WI38 (cell line): ENCODE measurements at regions not wholly inside any gene's neighbourhood (a gene's known extent, or its start where the extent isn't known, plus 50 kb on each side); places are given as distances from the start of the nearest gene placed in this dataset.

Source experiments
- H3K4me3 ChIP-seq: 2 replicates; pipeline ENCODE4 v1.5.1; 2011; ENCODE audit warnings: low read depth, mild to moderate bottlenecking, control low read depth, low read length
- CTCF ChIP-seq: IDR thresholded peaks from 2 replicates; pipeline ENCODE4 v1.5.1; 2012; ENCODE audit warnings: low read depth, mild to moderate bottlenecking, control low read depth, low read length

DNA sequence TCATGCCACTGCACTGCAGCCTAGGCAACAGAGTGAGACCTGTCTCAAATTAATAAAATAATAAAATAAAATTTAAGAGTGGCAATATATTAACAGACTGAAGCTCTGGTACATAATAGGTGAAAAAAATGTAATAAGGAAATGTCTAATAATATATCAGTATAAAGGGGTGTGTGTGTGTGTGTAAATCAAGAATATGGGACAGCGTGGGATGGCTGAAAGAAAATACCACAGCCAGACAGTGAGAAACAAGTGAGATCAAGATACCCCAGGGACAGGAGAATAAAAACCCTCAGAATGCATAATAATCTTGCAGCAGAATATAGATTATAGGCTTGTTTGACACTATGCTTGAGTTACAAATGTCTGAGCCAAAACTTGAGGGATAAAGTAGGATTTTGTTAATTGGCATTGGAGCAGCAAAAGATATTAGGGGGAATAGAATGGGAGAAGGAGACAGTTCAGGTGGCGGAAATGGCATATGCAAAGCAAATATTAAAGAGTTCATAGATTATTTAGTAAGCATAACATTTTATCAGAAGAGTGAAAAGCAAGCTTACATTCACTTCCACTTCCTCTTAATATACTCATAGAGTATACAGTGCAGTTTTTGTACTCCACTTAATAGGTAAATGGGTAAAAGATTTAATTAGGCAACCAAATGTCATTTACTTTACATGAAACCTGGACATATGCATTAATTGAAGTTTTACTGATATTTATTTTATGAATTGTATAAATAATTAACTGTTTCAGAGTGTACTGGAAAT is 398.5 kb upstream of the GJE1 start:
- no peak overlapping the region for H3K4me3 ChIP-seq

GRCh38 chr6:141729146-141729545 is 403.6 kb upstream of the GJE1 start:
- no peak for TF ChIP-seq CTCF
- no peak overlapping the region for H3K4me3 ChIP-seq

More for the DNA sequence above, 398.5 kb upstream of the GJE1 start:
- no peak for TF ChIP-seq CTCF

DNA sequence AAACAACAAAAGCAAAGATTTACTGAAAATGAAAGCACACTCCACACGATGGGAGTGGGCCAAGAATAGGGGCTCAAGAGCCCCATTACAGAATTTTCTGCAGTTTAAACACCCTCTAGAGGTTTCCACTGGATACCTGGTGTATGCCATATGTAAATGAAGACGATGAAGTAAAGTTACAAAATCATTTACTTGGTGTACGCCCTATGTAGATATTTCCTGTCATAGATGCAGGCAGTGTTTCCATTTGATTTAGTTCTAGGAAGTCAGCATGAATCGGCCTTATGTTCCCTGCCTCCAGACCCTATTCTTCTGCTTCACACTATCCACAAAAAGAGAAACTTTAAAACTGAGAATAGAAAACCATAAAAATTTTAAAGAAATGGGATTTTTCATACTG is 404.4 kb upstream of the GJE1 start:
- no peak overlapping the region for H3K4me3 ChIP-seq
- no peak for TF ChIP-seq CTCF

DNA sequence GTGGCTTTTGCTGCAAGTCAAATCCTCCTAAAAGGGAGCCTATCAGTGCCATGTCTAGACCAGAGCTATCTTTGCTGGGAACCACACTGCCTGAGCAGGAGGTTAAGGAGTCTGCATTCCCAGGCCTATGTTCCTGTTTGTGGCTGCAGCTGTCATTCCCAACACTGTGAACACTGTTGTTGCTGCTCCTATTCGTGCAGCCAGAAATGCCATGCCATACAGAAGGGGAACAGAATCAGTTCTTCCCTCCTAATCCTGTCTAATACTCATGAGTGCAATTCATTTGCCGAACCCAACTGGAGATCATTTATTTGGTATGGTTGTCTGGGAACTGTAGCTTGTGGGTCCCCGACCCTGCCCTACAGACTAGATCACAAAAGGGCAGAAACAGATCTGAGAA is 406.5 kb upstream of the GJE1 start:
- no peak for TF ChIP-seq CTCF
- H3K4me3 ChIP-seq = no peak overlapping the region

GRCh38 chr6:141724731-141725130 is 408.0 kb upstream of the GJE1 start:
- H3K4me3 ChIP-seq = no peak overlapping the region
- no peak for TF ChIP-seq CTCF

DNA sequence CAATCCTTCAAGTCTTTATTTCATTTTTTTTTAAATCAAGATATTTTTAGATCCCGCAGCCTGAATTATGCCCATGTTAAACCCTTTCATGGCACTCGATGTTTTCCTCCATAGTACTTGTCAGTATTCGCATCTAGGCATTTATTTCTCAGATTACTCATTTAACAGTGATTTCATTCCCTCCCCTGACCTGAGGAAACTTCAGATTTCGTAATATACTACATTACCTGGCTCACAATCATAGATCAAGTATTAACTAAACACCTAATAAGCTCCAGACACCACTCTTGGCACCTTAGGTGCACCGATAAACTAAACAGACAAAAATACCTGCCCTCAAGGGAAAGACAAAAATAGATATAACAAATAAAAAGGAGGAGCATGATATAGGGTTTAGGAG is 413.2 kb upstream of the GJE1 start:
- TF ChIP-seq CTCF = no peak
- H3K4me3 ChIP-seq = no peak overlapping the region

GRCh38 chr6:141705431-141705830 is 427.3 kb upstream of the GJE1 start:
- TF ChIP-seq CTCF = no peak
- no peak overlapping the region for H3K4me3 ChIP-seq
